ENCODE measurements at regions not wholly inside any gene's neighbourhood (a gene's known extent, or its start where the extent isn't known, plus 50 kb on each side); places are given as distances from the start of the nearest gene placed in this dataset.

GRCh38 chr4:62196338-62196737, 996.2 kb downstream of the ADGRL3 start:
- no peaks in the 10 kb centered on the region for H4K20me1 ChIP-seq (ENCODE audit: control insufficient read depth, insufficient read depth, insufficient read length)
- no peak overlapping the region for H3K23ac ChIP-seq (ENCODE audit: insufficient read length, low read depth, low read length)
- no peak overlapping the region for H3K56ac ChIP-seq (ENCODE audit: insufficient read length, low read depth, low read length)
- H2AFZ ChIP-seq (ENCODE audit: low read length) = no peak overlapping the region
- Mint-ChIP-seq H3K27ac (no peak overlapping the region), H3K4me1 (no peaks in the 10 kb centered on the region), H3K27me3 (ENCODE audit: low read depth) (no peaks in the 10 kb centered on the region), H3K4me3 (no peak overlapping the region), H3K36me3 (ENCODE audit: insufficient read depth in 1 of 3, low read depth in 3 of 3) (no peaks in the 10 kb centered on the region), H3K9me3 (no peaks in the 10 kb centered on the region)
- no peaks in the 10 kb centered on the region for H3K9me3 ChIP-seq (ENCODE audit: control insufficient read depth, low read depth, low read length)
- no peak overlapping the region for H2BK5ac ChIP-seq (ENCODE audit: insufficient read length, low read length)
- H3K79me2 ChIP-seq (ENCODE audit: insufficient read depth, low read length) = no peaks in the 10 kb centered on the region
- H3K79me1 ChIP-seq (ENCODE audit: insufficient read depth, low read depth, low read length, poor library complexity, severe bottlenecking) = no peaks in the 10 kb centered on the region
- no peak overlapping the region for H2BK120ac ChIP-seq (ENCODE audit: low read depth, low read length, poor library complexity, severe bottlenecking)
- H3T11ph ChIP-seq (ENCODE audit: low read length) = no peak overlapping the region
- H3K14ac ChIP-seq (ENCODE audit: insufficient read depth, low read length) = no peak overlapping the region
- H4K91ac ChIP-seq (ENCODE audit: insufficient read length, low read depth, low read length) = no peak overlapping the region
- H4K5ac ChIP-seq (ENCODE audit: insufficient read length, low read depth, low read length) = no peak overlapping the region
- no peak overlapping the region for H2BK20ac ChIP-seq (ENCODE audit: low read depth, low read length, poor library complexity, severe bottlenecking)
- H2BK12ac ChIP-seq (ENCODE audit: insufficient read length, low read depth, low read length) = no peak overlapping the region
- H3K23me2 ChIP-seq (ENCODE audit: insufficient read length, low read depth, low read length, poor library complexity, severe bottlenecking) = no peaks in the 10 kb centered on the region
- no peak for DNase-seq
- H2BK15ac ChIP-seq (ENCODE audit: low read depth, low read length) = no peak overlapping the region
- no peak overlapping the region for H3K27ac ChIP-seq (ENCODE audit: insufficient read length, low read depth, low read length)
- H3K4me1 ChIP-seq (ENCODE audit: insufficient read depth, low read length) = no peaks in the 10 kb centered on the region
- H4K8ac ChIP-seq (replicated peaks; ENCODE audit: insufficient read length, low read depth, low read length) = no peak overlapping the region
- no peak overlapping the region for H3K18ac ChIP-seq (ENCODE audit: insufficient read length, low read depth, low read length)
- no peak overlapping the region for H3K4me2 ChIP-seq (ENCODE audit: insufficient read depth, insufficient read length, low read length)
- no peak overlapping the region for H3K4ac ChIP-seq (ENCODE audit: low read depth, low read length)
- H2AK5ac ChIP-seq (ENCODE audit: insufficient read length, low read length) = no peak overlapping the region
- no CpG with 5 or more reads among the region's 5 CpGs for WGBS (ENCODE audit: extremely low coverage, insufficient read length, low lambda C conversion rate)
- H3K27me3 ChIP-seq (ENCODE audit: insufficient read depth, low read length) = no peaks in the 10 kb centered on the region
- no peak overlapping the region for H3K9ac ChIP-seq (ENCODE audit: extremely low read depth, insufficient read length, low read length)
- no peak for TF ChIP-seq CTCF (conservative IDR thresholded peaks at IDR 0.05)

Data from H9 (cell line).